PC-3 (cell line): ENCODE measurements at regions not wholly inside any gene's neighbourhood (a gene's known extent, or its start where the extent isn't known, plus 50 kb on each side); places are given as distances from the start of the nearest gene placed in this dataset.
A peak's percentile ranks its signal among the peaks of the same experiment; 100 is the strongest.

ENCODE experiments used
- ATAC-seq: fragments of 200-7000 bp; cut with Tn5 transposase; 2 replicates; pipeline ENCODE4 v1.9.1; 2020; ENCODE audit warnings: mild to moderate bottlenecking, moderate library complexity
- BruUV-seq: library from RNA; stranded (reverse); fragments of 400-500 nt; replicated peaks from 2 replicates; lab custom pipeline; 2021; lab: Mats Ljungman, UMichigan
- CTCF ChIA-PET: fragments of 300-600 bp; sonication (Branson Sonifier 250); formaldehyde crosslinking; loops from one replicate; lab custom pipeline; 2022; ENCODE audit warnings: antibody characterized with exemption; lab: Charles Lee
- POLR2A ChIA-PET: fragments of 300-600 bp; sonication (Branson Sonifier 250); formaldehyde crosslinking; loops from one replicate; lab custom pipeline; 2022; ENCODE audit warnings: antibody characterized with exemption; ENCODE audit not compliant: unreplicated experiment; lab: Charles Lee
- DNase-seq: peaks from one replicate; pipeline ENCODE4 v3.0.0-alpha.2; 2015
- H2AFZ ChIP-seq: fragments of 300-600 bp; sonication (generic); 2 replicates; pipeline ENCODE4 v1.6.0; 2016; ENCODE audit warnings: antibody characterized with exemption, low read length
- H3F3A ChIP-seq: fragments of 300-600 bp; sonication (generic); one replicate; pipeline ENCODE4 v1.6.0; 2017; ENCODE audit warnings: antibody characterized with exemption, low read length, control low read depth, mild to moderate bottlenecking; ENCODE audit not compliant: unreplicated experiment
- H3K27ac ChIP-seq: fragments of 300-600 bp; sonication (generic); 2 replicates; pipeline ENCODE4 v1.5.1; 2016; ENCODE audit warnings: mild to moderate bottlenecking, low read length
- H3K27me3 ChIP-seq: fragments of 300-600 bp; sonication (generic); 2 replicates; pipeline ENCODE4 v1.6.1; 2016; ENCODE audit warnings: low read length, mixed read lengths
- H3K36me3 ChIP-seq: fragments of 300-600 bp; sonication (generic); 2 replicates; pipeline ENCODE4 v1.6.1; 2016; ENCODE audit warnings: low read depth, mixed run types, low read length, mixed read lengths
- H3K4me1 ChIP-seq: fragments of 300-600 bp; sonication (generic); 2 replicates; pipeline ENCODE4 v1.5.1; 2016; ENCODE audit warnings: low read length; ENCODE audit not compliant: insufficient read depth
- H3K4me2 ChIP-seq: fragments of 300-600 bp; sonication (generic); 2 replicates; pipeline ENCODE4 v1.6.0; 2016; ENCODE audit warnings: low read length
- H3K4me3 ChIP-seq: fragments of 300-600 bp; sonication (generic); 2 replicates; pipeline ENCODE4 v1.5.1; 2016; ENCODE audit warnings: mild to moderate bottlenecking, low read length, mixed read lengths
- H3K79me2 ChIP-seq: fragments of 300-600 bp; sonication (generic); 2 replicates; pipeline ENCODE4 v1.6.1; 2017; ENCODE audit warnings: low read length, mixed read lengths
- H3K9ac ChIP-seq: fragments of 300-600 bp; sonication (generic); 2 replicates; pipeline ENCODE4 v1.6.0; 2016; ENCODE audit warnings: mild to moderate bottlenecking, low read length
- H3K9me2 ChIP-seq: fragments of 300-600 bp; sonication (generic); replicated peaks from 2 replicates; pipeline ENCODE4 v1.6.1; 2016; ENCODE audit warnings: mixed run types, low read length, mixed read lengths
- H3K9me3 ChIP-seq: fragments of 300-600 bp; sonication (generic); 2 replicates; pipeline ENCODE4 v1.6.1; 2016; ENCODE audit warnings: low read length, mixed read lengths
- H4K20me1 ChIP-seq: fragments of 300-600 bp; sonication (generic); 2 replicates; pipeline ENCODE4 v1.6.1; 2016; ENCODE audit warnings: low read length, mixed read lengths
- EZH2 ChIP-seq: fragments of 300-600 bp; sonication (generic); IDR thresholded peaks from one replicate; pipeline ENCODE4 v1.6.1; 2017; ENCODE audit warnings: antibody characterized with exemption, mild to moderate bottlenecking, low read length; ENCODE audit not compliant: unreplicated experiment
- EZH2phosphoT487 ChIP-seq: fragments of 300-600 bp; sonication (generic); IDR thresholded peaks from 2 replicates; pipeline ENCODE4 v1.6.1; 2018; ENCODE audit warnings: mild to moderate bottlenecking, antibody characterized with exemption, low read length, borderline replicate concordance
- intact Hi-C: fragments of 100-400 bp; cut with micrococcal nuclease; formaldehyde crosslinking; loops from 2 replicates; pipeline ENCODE4 v1.9.0; 2023
- TF ChIP-seq, protein P1 (sequence below): fragments of 300-600 bp; sonication (generic); conservative IDR thresholded peaks from 2 replicates; pipeline ENCODE4 v1.5.1; 2017; ENCODE audit warnings: antibody characterized with exemption, low read depth, mild to moderate bottlenecking, low read length

DNA sequence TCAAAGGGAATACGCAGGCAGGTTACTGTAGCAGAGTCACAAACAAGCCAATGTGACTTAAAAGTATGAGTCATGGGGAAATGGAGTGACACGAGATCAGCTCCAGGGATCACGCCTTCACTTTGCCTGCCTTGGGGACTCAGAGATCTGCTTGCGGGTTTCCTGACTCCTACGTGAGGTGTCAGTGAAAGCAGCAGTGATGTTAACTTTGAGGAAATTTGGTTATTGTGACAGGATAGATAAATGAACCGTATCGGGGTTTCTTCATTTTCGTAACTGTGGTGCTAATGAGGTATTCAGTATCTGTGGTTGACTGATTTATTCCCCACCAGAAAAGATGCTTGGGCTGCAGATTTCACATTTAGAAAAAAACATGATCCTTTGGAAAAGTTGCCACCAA is 383.3 kb upstream of the ZFP42 start:
- no peaks in the 10 kb centered on the region for H3K4me1 ChIP-seq
- no peak overlapping the region for H3K4me3 ChIP-seq
- H3K4me2 ChIP-seq = no peak overlapping the region
- no peak overlapping the region for H2AFZ ChIP-seq
- no peaks in the 10 kb centered on the region for H3K79me2 ChIP-seq
- H3F3A ChIP-seq = no peaks in the 10 kb centered on the region
- DNase-seq (no peak), ATAC-seq (peak; percentile 33)
- H3K27me3 ChIP-seq = no peaks in the 10 kb centered on the region
- no peaks in the 10 kb centered on the region for H3K9me3 ChIP-seq
- no peaks in the 10 kb centered on the region for H3K36me3 ChIP-seq
- intact Hi-C loops = no loop called here
- BruUV-seq = no TSS peak
- H3K27ac ChIP-seq = no peak overlapping the region
- H3K9me2 ChIP-seq = no peaks in the 10 kb centered on the region
- TF ChIP-seq, protein P1, sequence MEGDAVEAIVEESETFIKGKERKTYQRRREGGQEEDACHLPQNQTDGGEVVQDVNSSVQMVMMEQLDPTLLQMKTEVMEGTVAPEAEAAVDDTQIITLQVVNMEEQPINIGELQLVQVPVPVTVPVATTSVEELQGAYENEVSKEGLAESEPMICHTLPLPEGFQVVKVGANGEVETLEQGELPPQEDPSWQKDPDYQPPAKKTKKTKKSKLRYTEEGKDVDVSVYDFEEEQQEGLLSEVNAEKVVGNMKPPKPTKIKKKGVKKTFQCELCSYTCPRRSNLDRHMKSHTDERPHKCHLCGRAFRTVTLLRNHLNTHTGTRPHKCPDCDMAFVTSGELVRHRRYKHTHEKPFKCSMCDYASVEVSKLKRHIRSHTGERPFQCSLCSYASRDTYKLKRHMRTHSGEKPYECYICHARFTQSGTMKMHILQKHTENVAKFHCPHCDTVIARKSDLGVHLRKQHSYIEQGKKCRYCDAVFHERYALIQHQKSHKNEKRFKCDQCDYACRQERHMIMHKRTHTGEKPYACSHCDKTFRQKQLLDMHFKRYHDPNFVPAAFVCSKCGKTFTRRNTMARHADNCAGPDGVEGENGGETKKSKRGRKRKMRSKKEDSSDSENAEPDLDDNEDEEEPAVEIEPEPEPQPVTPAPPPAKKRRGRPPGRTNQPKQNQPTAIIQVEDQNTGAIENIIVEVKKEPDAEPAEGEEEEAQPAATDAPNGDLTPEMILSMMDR = no peak
- no peak for TF ChIP-seq EZH2phosphoT487
- TF ChIP-seq EZH2 = no peak
- ChIA-PET POLR2A (no interaction called here), CTCF (no interaction called here)
- H3K9ac ChIP-seq = no peak overlapping the region
- no peaks in the 10 kb centered on the region for H4K20me1 ChIP-seq

DNA sequence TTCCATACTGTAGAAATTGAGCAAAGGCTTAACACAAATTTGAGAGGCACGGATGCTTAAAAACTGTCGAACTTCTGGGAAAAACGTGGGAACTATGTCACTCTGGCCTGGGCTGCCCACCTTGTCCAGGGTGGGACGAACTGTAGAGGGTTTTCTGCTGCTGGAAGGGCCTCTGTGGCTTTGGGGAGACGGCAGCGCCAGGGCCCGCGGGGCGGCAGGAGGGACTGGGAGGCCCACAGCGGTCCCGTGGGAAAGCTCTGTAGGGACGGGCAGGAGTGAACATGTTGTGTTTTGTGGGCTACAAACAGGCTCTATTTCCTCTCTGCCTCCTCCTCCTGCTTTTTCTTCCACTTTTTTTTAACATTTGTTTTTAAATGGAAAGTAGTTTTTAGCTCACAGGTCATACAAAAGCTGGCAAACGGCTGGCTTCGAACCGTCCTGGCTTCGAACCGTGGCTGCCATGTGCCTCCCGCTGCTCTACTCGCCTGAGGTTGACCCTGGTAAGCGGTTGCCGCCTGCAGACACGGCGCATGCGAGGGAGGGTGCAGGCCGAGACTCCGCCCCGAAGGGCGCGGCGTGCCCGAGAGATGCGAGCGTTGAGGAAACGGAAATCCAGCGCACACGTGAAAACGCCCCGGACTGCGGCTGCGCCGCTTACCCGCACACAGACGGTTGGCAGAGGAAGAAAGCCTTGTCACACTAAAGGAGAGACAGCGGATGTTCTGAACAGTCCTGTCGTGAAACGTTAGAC is 382.3 kb upstream of the ZFP42 start:
- H3K4me1 ChIP-seq = no peaks in the 10 kb centered on the region
- no peaks in the 10 kb centered on the region for H3K79me2 ChIP-seq
- H3K4me2 ChIP-seq = no peak overlapping the region
- H3K27ac ChIP-seq = no peak overlapping the region
- H3K9me3 ChIP-seq = no peaks in the 10 kb centered on the region
- ChIA-PET CTCF (no interaction called here), POLR2A (no interaction called here)
- TF ChIP-seq, protein P1 = no peak
- TF ChIP-seq EZH2 (no peak), EZH2phosphoT487 (no peak)
- intact Hi-C loops = no loop called here
- H4K20me1 ChIP-seq = no peaks in the 10 kb centered on the region
- H3F3A ChIP-seq = no peaks in the 10 kb centered on the region
- no peak overlapping the region for H3K4me3 ChIP-seq
- DNase-seq = no peak
- no peak overlapping the region for H2AFZ ChIP-seq
- no peaks in the 10 kb centered on the region for H3K9me2 ChIP-seq
- no peaks in the 10 kb centered on the region for H3K36me3 ChIP-seq
- BruUV-seq = no TSS peak
- no peak for ATAC-seq
- H3K27me3 ChIP-seq = no peaks in the 10 kb centered on the region
- no peak overlapping the region for H3K9ac ChIP-seq

DNA sequence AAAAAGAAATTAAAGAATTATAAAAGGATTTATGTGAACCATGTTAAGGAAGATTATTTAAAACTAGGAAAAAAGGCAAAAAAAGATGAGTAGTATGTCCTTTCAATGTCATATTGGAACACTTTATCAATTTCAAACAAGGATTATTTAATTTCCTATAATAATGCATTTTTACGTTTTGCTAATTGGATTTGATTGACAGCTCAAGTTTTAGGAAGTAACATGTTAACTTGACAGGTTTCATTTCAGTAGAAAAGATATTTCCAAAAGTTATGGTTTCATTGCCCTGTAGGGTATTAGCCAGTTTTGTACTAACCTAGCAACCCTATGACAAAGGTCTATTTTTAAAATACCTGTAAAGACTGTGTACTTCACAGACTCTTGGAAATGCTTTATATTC is 379.6 kb upstream of the ZFP42 start:
- ChIA-PET POLR2A (no interaction called here), CTCF (no interaction called here)
- no peak overlapping the region for H3K9ac ChIP-seq
- no peaks in the 10 kb centered on the region for H3F3A ChIP-seq
- no peaks in the 10 kb centered on the region for H3K27me3 ChIP-seq
- no peaks in the 10 kb centered on the region for H4K20me1 ChIP-seq
- DNase-seq = no peak
- H2AFZ ChIP-seq = no peak overlapping the region
- H3K9me2 ChIP-seq = no peaks in the 10 kb centered on the region
- no peaks in the 10 kb centered on the region for H3K36me3 ChIP-seq
- no peaks in the 10 kb centered on the region for H3K9me3 ChIP-seq
- intact Hi-C loops = no loop called here
- peaks cover 3% of the 10 kb centered on the region; the same call in 1 of the 2 replicates for H3K4me1 ChIP-seq
- TF ChIP-seq EZH2phosphoT487 = no peak
- no peak for TF ChIP-seq EZH2
- TF ChIP-seq, protein P1 = no peak
- no TSS peak for BruUV-seq
- no peak overlapping the region for H3K4me3 ChIP-seq
- ATAC-seq = no peak
- H3K79me2 ChIP-seq = no peaks in the 10 kb centered on the region
- H3K27ac ChIP-seq = no peak overlapping the region
- H3K4me2 ChIP-seq = no peak overlapping the region
